Neural progenitor cell (in vitro differentiated cells): ENCODE measurements at regions not wholly inside any gene's neighbourhood (a gene's known extent, or its start where the extent isn't known, plus 50 kb on each side); places are given as distances from the start of the nearest gene placed in this dataset.

Experiments
- DNase-seq: peaks from one replicate; pipeline ENCODE4 v3.0.0-alpha.2; 2016; ENCODE audit warnings: low spot score
- H2AFZ ChIP-seq: fragments of 200-600 bp; sonication (generic); replicated peaks from 2 replicates; pipeline ENCODE4 v1.6.1; 2016; ENCODE audit warnings: antibody characterized with exemption
- H3F3A ChIP-seq: fragments of 200-600 bp; sonication (generic); 2 replicates; pipeline ENCODE4 v1.6.1; 2016; ENCODE audit warnings: antibody characterized with exemption, low read depth
- H3K27ac ChIP-seq: fragments of 200-600 bp; sonication (generic); 2 replicates; pipeline ENCODE4 v1.5.1; 2016; ENCODE audit warnings: mild to moderate bottlenecking
- H3K27me3 ChIP-seq: fragments of 200-600 bp; sonication (generic); 2 replicates; pipeline ENCODE4 v1.6.1; 2016; ENCODE audit warnings: mild to moderate bottlenecking, moderate library complexity
- H3K36me3 ChIP-seq: fragments of 200-600 bp; sonication (generic); 2 replicates; pipeline ENCODE4 v1.5.1; 2016
- H3K4me1 ChIP-seq: fragments of 200-600 bp; sonication (generic); 2 replicates; pipeline ENCODE4 v1.6.1; 2016; ENCODE audit warnings: mixed run types
- H3K4me2 ChIP-seq: fragments of 200-600 bp; sonication (generic); 2 replicates; pipeline ENCODE4 v1.6.1; 2016
- H3K4me3 ChIP-seq: fragments of 200-600 bp; sonication (generic); 2 replicates; pipeline ENCODE4 v1.5.1; 2016
- H3K79me2 ChIP-seq: fragments of 200-600 bp; sonication (generic); 2 replicates; pipeline ENCODE4 v1.6.1; 2016; ENCODE audit warnings: low read depth
- H3K9ac ChIP-seq: fragments of 200-600 bp; sonication (generic); 2 replicates; pipeline ENCODE4 v1.6.1; 2016
- H3K9me3 ChIP-seq: fragments of 200-600 bp; sonication (generic); 2 replicates; pipeline ENCODE4 v1.5.1; 2016; ENCODE audit warnings: low read depth
- H4K20me1 ChIP-seq: fragments of 200-600 bp; sonication (generic); 2 replicates; pipeline ENCODE4 v1.6.1; 2016; ENCODE audit warnings: low read depth
- H3K27ac Mint-ChIP-seq: 3 replicates; pipeline ENCODE4 v1.8.0; 2021; ENCODE audit warnings: mixed read lengths
- H3K27me3 Mint-ChIP-seq: 2 replicates; pipeline ENCODE4 v1.8.0; 2022; ENCODE audit warnings: low read depth, mild to moderate bottlenecking, inconsistent platforms, moderate library complexity, mixed read lengths; ENCODE audit not compliant: insufficient read depth
- H3K36me3 Mint-ChIP-seq: 3 replicates; pipeline ENCODE4 v1.8.0; 2021; ENCODE audit warnings: mixed read lengths
- H3K4me1 Mint-ChIP-seq: 3 replicates; pipeline ENCODE4 v1.8.0; 2021; ENCODE audit warnings: mixed read lengths
- H3K4me3 Mint-ChIP-seq: 3 replicates; pipeline ENCODE4 v1.8.0; 2021; ENCODE audit warnings: mild to moderate bottlenecking, moderate library complexity, mixed read lengths
- H3K9me3 Mint-ChIP-seq: 3 replicates; pipeline ENCODE4 v1.8.0; 2020; ENCODE audit warnings: mixed read lengths
- CTCF ChIP-seq: fragments of 200-600 bp; sonication (generic); IDR thresholded peaks from 2 replicates; pipeline ENCODE4 v1.5.1; 2017; ENCODE audit warnings: antibody characterized with exemption, mild to moderate bottlenecking
- EZH2 ChIP-seq: fragments of 200-600 bp; sonication (generic); IDR thresholded peaks from 2 replicates; pipeline ENCODE4 v1.6.1; 2017; ENCODE audit warnings: antibody characterized with exemption, mild to moderate bottlenecking, moderate library complexity
- EZH2phosphoT487 ChIP-seq: fragments of 200-600 bp; sonication (generic); IDR thresholded peaks from 2 replicates; pipeline ENCODE4 v1.6.1; 2017; ENCODE audit warnings: antibody characterized with exemption

GRCh38 chr10:83809001-83809400 lies 330.3 kb upstream of the GHITM start:
- Histone ChIP-seq H3K4me2 (no peak overlapping the region), H3K36me3 (no peaks in the 10 kb centered on the region), H3K79me2 (no peaks in the 10 kb centered on the region), H3K27ac (no peak overlapping the region), H3K9me3 (no peaks in the 10 kb centered on the region), H2AFZ (no peak overlapping the region), H3K9ac (no peak overlapping the region), H3K4me3 (no peak overlapping the region), H3K4me1 (no peaks in the 10 kb centered on the region), H3K27me3 (no peaks in the 10 kb centered on the region), H4K20me1 (no peaks in the 10 kb centered on the region), H3F3A (no peaks in the 10 kb centered on the region)
- no peak for TF ChIP-seq CTCF
- TF ChIP-seq EZH2: no peak
- TF ChIP-seq EZH2phosphoT487: no peak
- no peak for DNase-seq
- no peaks in the 10 kb centered on the region for H3K36me3 Mint-ChIP-seq
- no peaks in the 10 kb centered on the region for H3K9me3 Mint-ChIP-seq
- H3K4me3 Mint-ChIP-seq: no peak overlapping the region
- H3K27me3 Mint-ChIP-seq: no peaks in the 10 kb centered on the region
- no peak overlapping the region for H3K27ac Mint-ChIP-seq
- H3K4me1 Mint-ChIP-seq: no peaks in the 10 kb centered on the region

- no peaks in the 10 kb centered on the region for H4K20me1 ChIP-seq
- Mint-ChIP-seq H3K9me3 (no peaks in the 10 kb centered on the region), H3K36me3 (no peaks in the 10 kb centered on the region), H3K27ac (no peak overlapping the region), H3K27me3 (no peaks in the 10 kb centered on the region), H3K4me3 (no peak overlapping the region), H3K4me1 (no peaks in the 10 kb centered on the region)
- H3K9me3 ChIP-seq: no peaks in the 10 kb centered on the region
- peaks cover 8% of the 10 kb centered on the region for H3K4me1 ChIP-seq
- H3K36me3 ChIP-seq: no peaks in the 10 kb centered on the region
- H3F3A ChIP-seq: no peaks in the 10 kb centered on the region
- no peak overlapping the region for H3K4me2 ChIP-seq
- no peak for DNase-seq
- no peak overlapping the region for H3K9ac ChIP-seq
- H3K27me3 ChIP-seq: no peaks in the 10 kb centered on the region
- no peaks in the 10 kb centered on the region for H3K79me2 ChIP-seq
- no peak overlapping the region for H3K27ac ChIP-seq
- no peak overlapping the region for H3K4me3 ChIP-seq
- TF ChIP-seq EZH2: no peak
- TF ChIP-seq EZH2phosphoT487: no peak
- no peak for TF ChIP-seq CTCF
- no peak overlapping the region for H2AFZ ChIP-seq
Observed at GRCh38 chr10:83816942-83817341, 322.4 kb upstream of the GHITM start.

GRCh38 chr10:83817797-83818196 lies 321.5 kb upstream of the GHITM start:
- no peak overlapping the region for H3K9ac ChIP-seq
- H3K79me2 ChIP-seq: no peaks in the 10 kb centered on the region
- H3K9me3 Mint-ChIP-seq: no peaks in the 10 kb centered on the region
- H3K27me3 Mint-ChIP-seq: no peaks in the 10 kb centered on the region
- no peaks in the 10 kb centered on the region for H4K20me1 ChIP-seq
- no peak for DNase-seq
- no peak overlapping the region for H2AFZ ChIP-seq
- H3K4me2 ChIP-seq: no peak overlapping the region
- H3K9me3 ChIP-seq: no peaks in the 10 kb centered on the region
- H3K4me3 Mint-ChIP-seq: no peak overlapping the region
- no peak overlapping the region for H3K27ac ChIP-seq
- no peaks in the 10 kb centered on the region for H3K27me3 ChIP-seq
- peaks cover 8% of the 10 kb centered on the region for H3K4me1 ChIP-seq
- H3K4me3 ChIP-seq: no peak overlapping the region
- H3K4me1 Mint-ChIP-seq: no peaks in the 10 kb centered on the region
- no peaks in the 10 kb centered on the region for H3F3A ChIP-seq
- H3K36me3 ChIP-seq: no peaks in the 10 kb centered on the region
- H3K36me3 Mint-ChIP-seq: no peaks in the 10 kb centered on the region
- TF ChIP-seq EZH2 (no peak), CTCF (no peak), EZH2phosphoT487 (no peak)
- no peak overlapping the region for H3K27ac Mint-ChIP-seq

- Mint-ChIP-seq H3K4me3 (no peak overlapping the region), H3K27ac (no peak overlapping the region), H3K36me3 (no peaks in the 10 kb centered on the region), H3K27me3 (no peaks in the 10 kb centered on the region), H3K9me3 (no peaks in the 10 kb centered on the region), H3K4me1 (no peaks in the 10 kb centered on the region)
- DNase-seq: no peak
- no peaks in the 10 kb centered on the region for H3K9me3 ChIP-seq
- H3F3A ChIP-seq: no peaks in the 10 kb centered on the region
- TF ChIP-seq EZH2 (no peak), EZH2phosphoT487 (no peak), CTCF (no peak)
- H3K4me3 ChIP-seq: no peak overlapping the region
- H3K79me2 ChIP-seq: no peaks in the 10 kb centered on the region
- no peak overlapping the region for H3K9ac ChIP-seq
- H3K4me1 ChIP-seq: peaks cover 8% of the 10 kb centered on the region
- H3K36me3 ChIP-seq: no peaks in the 10 kb centered on the region
- no peak overlapping the region for H2AFZ ChIP-seq
- H3K27ac ChIP-seq: no peak overlapping the region
- H4K20me1 ChIP-seq: no peaks in the 10 kb centered on the region
- no peak overlapping the region for H3K4me2 ChIP-seq
- no peaks in the 10 kb centered on the region for H3K27me3 ChIP-seq
Observed at GRCh38 chr10:83819609-83820008, 319.7 kb upstream of the GHITM start.
